ENCODE measurements at regions not wholly inside any gene's neighbourhood (a gene's known extent, or its start where the extent isn't known, plus 50 kb on each side); places are given as distances from the start of the nearest gene placed in this dataset.
"Not testable (repeated sequence)": the region's sequence is repeated elsewhere in the genome, so short reads cannot be mapped to it uniquely, and the experiment has no call there.

DNA sequence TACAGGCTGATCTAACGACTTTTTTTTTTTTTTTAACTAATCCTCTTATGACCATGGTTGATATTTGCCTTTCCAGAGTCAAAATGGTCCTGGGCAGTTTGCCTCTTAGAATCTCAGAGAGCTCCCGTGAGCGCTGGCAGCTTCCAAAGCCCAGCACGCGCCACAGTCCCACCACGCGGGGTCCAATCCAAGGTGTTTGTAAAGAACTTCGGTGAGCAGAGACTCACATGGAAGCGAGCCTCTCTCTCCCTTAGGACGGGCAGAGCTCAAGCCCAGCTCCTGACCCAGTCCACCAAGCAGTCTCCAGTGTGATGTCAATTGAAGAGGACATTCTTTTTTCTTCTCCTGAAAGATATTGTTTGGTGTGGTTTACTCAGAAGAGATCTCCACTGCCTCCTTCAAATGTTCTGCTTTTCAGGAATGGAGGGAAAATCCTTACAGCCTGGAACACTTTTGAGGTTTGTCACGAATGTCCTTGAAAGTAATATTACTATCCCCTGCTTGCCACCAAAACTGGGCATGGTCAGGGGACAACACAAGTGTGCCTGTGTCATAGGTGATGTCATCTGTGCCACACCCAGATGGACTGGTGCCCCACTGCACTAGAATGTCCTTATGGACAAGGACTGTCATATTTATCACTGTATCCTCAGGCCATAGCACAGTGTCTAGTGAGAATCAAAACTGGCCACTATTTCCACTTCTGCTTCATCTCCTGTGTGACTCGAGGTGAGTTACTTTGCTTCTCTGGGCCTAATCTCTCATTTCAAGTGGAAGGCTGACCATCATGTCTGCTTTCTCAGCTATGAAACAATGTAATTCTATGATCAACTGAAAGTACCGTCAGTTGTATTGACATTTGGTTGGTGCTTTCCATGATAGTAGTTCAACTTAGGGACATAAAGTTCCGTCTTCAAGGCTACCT lies 97.4 kb upstream of the EDEM3 start:
- DNase-seq: no peak

GRCh38 chr1:184843732-184844495 lies 89.3 kb upstream of the EDEM3 start:
- DNase-seq: no peak

DNA sequence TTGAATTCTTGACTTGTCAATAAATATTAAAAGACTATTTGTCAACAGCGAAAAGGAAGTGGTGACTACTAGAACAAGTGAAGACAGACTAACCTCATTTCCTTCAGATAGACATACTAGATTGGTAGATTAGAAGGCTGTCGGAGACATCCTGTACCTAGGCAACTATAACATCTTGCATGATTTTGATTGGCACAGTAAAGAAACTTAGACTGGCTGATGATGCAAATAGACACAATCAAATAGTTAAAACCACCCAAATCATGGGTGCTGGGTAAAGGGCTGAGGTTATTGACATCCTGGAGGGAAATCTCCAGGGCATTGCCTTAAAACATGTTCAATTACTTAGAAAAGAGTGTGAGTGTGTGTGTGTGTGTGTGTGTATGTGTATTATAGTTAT lies 85.9 kb upstream of the EDEM3 start:
- DNase-seq: no peak

DNA sequence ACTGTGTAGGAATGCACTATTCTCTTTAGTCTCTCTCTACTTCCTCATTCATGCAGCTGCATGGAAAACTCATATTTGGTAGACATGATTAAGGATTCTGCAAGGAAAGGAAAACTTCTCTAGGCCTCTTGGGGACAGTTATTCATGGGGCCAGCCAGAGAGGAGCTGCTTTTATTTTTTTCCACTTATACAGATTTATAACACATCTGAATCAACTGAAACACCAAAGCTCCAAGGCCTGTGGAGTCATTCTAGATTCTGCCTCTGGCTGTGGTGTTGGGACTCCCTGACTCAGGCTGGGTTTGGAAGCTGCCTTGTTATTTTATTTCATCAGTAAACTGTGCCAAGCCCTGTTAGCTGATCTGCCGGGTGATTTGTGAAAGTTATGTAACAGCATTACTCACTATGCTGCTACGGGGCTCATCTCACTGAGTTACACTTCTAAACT lies 83.9 kb upstream of the EDEM3 start:
- DNase-seq: peak; percentile 43

GRCh38 chr1:184836934-184837895 lies 82.6 kb upstream of the EDEM3 start:
- DNase-seq: no peak

DNA sequence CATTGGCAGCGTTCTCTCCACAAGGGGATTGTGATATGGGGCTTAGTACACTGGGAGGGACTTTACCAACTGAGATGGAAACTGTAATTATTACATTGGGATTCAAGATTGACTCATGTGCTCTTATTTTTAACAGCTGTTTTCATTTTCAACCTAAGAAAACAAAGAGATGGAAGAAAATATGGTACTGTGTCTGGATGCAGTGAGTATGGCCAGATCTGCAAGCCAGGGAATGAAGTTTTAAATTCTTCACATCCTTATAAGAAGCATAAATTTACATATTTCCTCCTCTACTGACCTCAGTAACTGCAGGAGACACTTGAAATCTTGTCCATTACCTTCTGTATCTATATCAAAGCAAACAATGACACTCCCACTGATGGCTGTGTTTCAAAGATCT lies 81.5 kb upstream of the EDEM3 start:
- no peak for DNase-seq

GRCh38 chr1:184833994-184834393 lies 79.3 kb upstream of the EDEM3 start:
- not testable (repeated sequence) for DNase-seq

DNA sequence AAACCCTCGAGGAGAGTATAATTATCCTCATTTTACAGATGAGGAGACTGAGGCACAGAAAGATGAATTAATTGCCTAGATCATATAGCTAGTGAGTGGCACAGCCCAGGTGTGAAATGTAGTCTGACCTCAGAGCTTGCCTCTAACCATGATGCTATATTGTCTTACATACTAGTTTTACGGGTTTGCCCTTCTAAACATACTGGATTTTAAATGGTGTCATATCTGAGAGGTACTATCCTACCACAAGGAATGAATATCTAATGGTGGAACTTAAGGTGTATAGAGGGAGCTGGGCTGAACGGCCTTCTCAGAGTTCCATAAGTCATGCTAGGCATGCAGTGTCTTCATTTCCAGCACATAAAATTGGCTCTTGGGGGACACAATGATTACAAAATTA lies 77.9 kb upstream of the EDEM3 start:
- no peak for DNase-seq

GRCh38 chr1:184829496-184829895 lies 74.8 kb upstream of the EDEM3 start:
- DNase-seq: not testable (repeated sequence)

DNA sequence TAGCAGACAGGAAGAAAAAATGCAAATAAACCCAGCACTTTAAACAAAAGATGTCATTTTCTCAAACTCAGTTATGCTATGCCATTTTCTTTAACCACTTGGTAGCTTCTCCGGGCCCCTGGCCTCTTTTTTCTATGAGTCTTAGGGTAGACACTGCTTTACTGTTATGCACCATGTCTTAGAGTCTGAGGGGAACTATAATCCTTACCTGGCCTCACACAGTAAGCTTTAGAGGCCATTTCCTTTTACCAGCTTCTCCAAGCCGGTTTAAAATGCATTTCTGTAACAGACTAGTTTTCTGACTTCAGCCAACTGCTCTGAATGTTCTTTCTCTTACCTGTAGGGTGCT lies 73.7 kb upstream of the EDEM3 start:
- no peak for DNase-seq

GRCh38 chr1:184827600-184828368 lies 73.1 kb upstream of the EDEM3 start:
- no peak for DNase-seq

DNA sequence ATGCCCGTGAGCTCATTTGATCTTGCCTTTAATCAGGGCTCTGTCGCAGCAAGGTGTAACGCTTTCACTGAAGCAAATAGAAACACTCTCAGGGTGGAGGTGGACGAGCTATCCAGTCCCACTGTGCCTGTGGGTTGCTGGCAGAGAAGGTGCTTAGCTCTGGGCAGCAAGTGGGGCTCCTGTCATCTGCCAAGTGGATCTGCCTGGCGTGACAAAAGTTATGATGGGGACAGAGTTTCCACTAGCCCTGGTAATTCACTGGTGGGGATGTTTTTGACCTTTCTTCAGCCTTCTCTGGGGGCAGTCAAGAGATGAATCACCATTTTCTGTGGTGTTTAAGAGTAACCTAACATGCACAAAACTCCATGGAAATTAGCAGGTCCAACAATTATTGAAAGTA lies 71.3 kb upstream of the EDEM3 start:
- DNase-seq: no peak

DNA sequence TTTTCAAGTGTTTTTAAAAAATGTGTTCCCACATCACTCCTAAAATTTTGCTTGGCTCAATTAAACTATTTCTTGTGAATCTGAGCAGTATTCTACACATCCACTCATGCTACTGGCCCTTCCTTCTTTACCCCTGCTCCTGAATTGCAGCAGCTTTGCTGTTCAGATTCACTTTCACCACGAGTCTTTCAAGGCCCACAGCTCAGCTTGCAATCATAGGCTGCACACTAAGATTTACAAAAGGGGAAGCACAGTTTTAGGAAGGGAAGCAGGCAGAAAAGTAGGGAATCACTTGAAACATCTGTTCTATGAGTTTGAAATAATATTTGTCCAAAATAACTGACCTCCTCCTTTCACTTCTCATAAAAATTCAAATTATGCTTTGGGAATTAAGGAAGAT lies 70.9 kb upstream of the EDEM3 start:
- DNase-seq: no peak

DNA sequence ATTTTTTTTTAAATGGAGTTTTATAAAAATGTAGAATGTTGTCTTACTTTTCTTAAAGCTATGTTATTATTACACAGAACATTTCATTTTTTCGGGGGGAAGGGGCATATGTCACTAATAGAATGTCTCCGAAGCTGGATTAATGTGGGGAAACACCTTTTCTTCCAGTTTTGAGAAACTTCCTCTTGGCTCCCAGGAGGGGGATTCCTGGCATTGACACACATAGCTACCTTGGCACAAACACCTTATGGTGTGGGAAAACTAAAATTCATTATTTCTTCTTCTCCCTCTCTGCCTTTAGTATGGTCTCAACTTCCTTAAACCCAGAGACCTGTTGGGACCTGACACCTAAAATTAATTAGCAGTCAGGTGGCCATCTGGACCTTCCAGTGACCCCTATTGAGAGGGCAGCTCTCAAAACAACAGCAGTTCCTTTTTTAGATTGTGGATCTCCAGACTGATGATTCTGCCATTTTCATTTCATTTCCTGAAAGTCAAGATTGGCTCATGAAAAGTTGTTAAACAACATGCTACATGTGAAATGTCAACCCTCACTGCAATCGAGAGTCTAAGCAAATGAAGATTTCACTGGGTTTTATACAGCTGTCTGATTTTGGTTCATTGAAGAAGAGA lies 70.1 kb upstream of the EDEM3 start:
- DNase-seq: no peak

GRCh38 chr1:184823080-184823479 lies 68.4 kb upstream of the EDEM3 start:
- no peak for DNase-seq

GRCh38 chr1:184822267-184822666 lies 67.6 kb upstream of the EDEM3 start:
- no peak for DNase-seq

GRCh38 chr1:184821658-184822057 lies 67.0 kb upstream of the EDEM3 start:
- no peak for DNase-seq

- no peak for DNase-seq
Measured at GRCh38 chr1:184820956-184821355, 66.3 kb upstream of the EDEM3 start.

DNA sequence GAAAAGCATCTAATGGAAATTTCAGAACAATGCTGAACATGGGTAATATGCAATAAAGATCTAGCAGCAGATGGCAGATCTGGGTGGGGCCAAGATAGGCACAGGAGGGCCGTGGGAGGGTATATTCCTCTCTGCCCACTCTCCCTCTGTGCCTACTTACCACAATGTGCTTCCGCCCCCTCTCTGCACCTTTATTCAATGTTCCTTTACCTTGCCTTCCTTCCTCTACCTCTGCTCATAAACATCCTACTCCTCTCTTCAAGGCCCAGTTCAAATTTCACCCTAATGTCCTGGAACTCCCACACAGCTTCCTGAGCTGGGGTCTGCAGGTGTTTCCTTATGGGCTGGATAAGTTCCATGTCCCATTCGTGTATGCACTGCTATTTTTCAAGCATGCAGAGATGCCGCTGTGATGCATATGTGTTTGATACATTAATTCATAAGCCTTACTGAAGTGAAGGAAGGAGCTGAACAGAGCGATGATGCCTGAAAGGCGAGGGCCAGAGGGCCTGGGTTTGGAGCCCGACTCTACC lies 65.6 kb upstream of the EDEM3 start:
- DNase-seq: no peak

DNA sequence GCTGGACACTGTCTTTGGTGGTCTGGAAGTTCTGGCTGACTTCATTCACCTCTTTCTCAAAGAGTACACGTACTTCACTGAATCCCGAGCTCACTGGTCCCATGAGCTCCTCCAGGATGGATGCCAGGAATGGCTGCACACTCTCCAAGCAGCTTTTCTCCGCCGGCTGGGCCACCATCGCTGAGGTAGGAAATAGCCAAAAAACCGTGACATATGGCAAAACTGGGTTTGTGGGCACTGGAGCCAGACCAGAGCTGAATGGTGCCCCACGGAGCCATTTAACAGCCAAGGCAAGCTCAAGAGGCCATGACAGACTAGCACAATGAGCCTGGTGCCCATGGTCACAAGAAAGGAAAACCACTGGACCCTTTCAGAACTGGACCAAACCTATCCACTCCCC lies 64.0 kb upstream of the EDEM3 start:
- DNase-seq: no peak

DNA sequence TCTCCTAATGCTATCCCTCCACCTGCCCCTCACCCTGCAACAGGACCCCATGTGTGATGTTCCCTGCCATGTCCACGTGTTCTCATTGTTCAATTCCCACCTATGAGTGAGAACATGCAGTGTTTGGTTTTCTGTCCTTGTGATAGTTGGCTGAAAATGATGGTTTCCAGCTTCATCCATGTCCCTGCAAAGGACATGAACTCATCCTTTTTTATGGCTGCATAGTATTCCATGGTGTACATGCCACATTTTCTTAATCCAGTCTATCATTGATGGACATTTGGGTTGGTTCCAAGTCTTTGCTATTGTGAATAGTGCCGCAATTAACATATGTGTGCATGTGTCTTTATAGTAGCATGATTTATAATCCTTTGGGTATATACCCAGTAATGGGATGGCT lies 62.3 kb upstream of the EDEM3 start:
- DNase-seq: not testable (repeated sequence)

All from GOT3 (cell line).